ENCODE measurements at regions not wholly inside any gene's neighbourhood (a gene's known extent, or its start where the extent isn't known, plus 50 kb on each side); places are given as distances from the start of the nearest gene placed in this dataset.

DNA sequence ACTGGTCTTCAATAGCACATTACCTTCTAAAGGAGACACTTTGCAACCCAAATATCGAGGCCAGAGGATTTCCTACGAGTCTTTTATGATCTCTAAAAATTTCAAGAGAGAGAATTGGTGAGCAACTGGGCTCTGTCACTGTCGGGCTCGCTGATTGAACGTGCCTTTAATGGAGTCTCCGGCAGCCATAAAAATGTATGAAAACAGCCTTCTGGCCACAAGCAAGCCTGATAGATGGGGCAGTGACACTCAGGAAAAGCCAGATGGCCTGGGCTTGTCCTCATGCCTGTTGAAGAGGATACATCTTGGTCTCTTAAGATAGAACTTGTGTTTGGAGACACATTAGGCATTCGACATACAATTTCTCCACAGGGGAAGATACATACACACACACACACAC lies 419.5 kb upstream of the PROK2 start:
- TF ChIP-seq, protein P1, sequence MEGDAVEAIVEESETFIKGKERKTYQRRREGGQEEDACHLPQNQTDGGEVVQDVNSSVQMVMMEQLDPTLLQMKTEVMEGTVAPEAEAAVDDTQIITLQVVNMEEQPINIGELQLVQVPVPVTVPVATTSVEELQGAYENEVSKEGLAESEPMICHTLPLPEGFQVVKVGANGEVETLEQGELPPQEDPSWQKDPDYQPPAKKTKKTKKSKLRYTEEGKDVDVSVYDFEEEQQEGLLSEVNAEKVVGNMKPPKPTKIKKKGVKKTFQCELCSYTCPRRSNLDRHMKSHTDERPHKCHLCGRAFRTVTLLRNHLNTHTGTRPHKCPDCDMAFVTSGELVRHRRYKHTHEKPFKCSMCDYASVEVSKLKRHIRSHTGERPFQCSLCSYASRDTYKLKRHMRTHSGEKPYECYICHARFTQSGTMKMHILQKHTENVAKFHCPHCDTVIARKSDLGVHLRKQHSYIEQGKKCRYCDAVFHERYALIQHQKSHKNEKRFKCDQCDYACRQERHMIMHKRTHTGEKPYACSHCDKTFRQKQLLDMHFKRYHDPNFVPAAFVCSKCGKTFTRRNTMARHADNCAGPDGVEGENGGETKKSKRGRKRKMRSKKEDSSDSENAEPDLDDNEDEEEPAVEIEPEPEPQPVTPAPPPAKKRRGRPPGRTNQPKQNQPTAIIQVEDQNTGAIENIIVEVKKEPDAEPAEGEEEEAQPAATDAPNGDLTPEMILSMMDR (IDR thresholded peaks at IDR 0.05), result no peak
- TF ChIP-seq ZFX (IDR thresholded peaks at IDR 0.05; ENCODE audit: borderline replicate concordance), result no peak
